ENCODE measurements at regions not wholly inside any gene's neighbourhood (a gene's known extent, or its start where the extent isn't known, plus 50 kb on each side); places are given as distances from the start of the nearest gene placed in this dataset.

- intact Hi-C loops (cut with micrococcal nuclease) = loop anchor here (1.0 kb wide), 1 partner anchor 164 kb away; no protein-coding TSS in a partner anchor
- H3K27ac Mint-ChIP-seq = peak overlapping the region; percentile 8
- H3K36me3 Mint-ChIP-seq (ENCODE audit: low read depth) = peaks cover 53% of the 10 kb centered on the region
- H3K4me3 Mint-ChIP-seq = no peak overlapping the region
- no peaks in the 10 kb centered on the region for H3K9me3 Mint-ChIP-seq
- H3K27me3 Mint-ChIP-seq (ENCODE audit: insufficient read depth) = no peaks in the 10 kb centered on the region
- no peak for DNase-seq (ENCODE audit: low spot score)
- peaks cover 25% of the 10 kb centered on the region for H3K4me1 Mint-ChIP-seq (ENCODE audit: low read depth)
These were observed 141.9 kb upstream of the KLF14 start for GRCh38 chr7:130875901-130876300.

- no peak overlapping the region for H3K4me3 Mint-ChIP-seq
- H3K27ac Mint-ChIP-seq = peak overlapping the region; percentile 27
- no peak for DNase-seq (ENCODE audit: low spot score)
- intact Hi-C loops (cut with micrococcal nuclease) = no loop called here
- H3K36me3 Mint-ChIP-seq (ENCODE audit: low read depth) = peaks cover 58% of the 10 kb centered on the region
- no peaks in the 10 kb centered on the region for H3K9me3 Mint-ChIP-seq
- H3K27me3 Mint-ChIP-seq (ENCODE audit: insufficient read depth) = no peaks in the 10 kb centered on the region
- H3K4me1 Mint-ChIP-seq (ENCODE audit: low read depth) = peaks cover 32% of the 10 kb centered on the region
These were observed 143.4 kb upstream of the KLF14 start for GRCh38 chr7:130877236-130877990.

- no peaks in the 10 kb centered on the region for H3K27me3 Mint-ChIP-seq (ENCODE audit: insufficient read depth)
These were observed 143.9 kb upstream of the KLF14 start for GRCh38 chr7:130877991-130878305.

GRCh38 chr7:130878785-130879184 is 144.8 kb upstream of the KLF14 start:
- peaks cover 31% of the 10 kb centered on the region for H3K4me1 Mint-ChIP-seq (ENCODE audit: low read depth)
- intact Hi-C loops (cut with micrococcal nuclease) = no loop called here
- no peaks in the 10 kb centered on the region for H3K9me3 Mint-ChIP-seq
- H3K36me3 Mint-ChIP-seq (ENCODE audit: low read depth) = peaks cover 55% of the 10 kb centered on the region
- no peak overlapping the region for H3K4me3 Mint-ChIP-seq
- H3K27me3 Mint-ChIP-seq (ENCODE audit: insufficient read depth) = no peaks in the 10 kb centered on the region
- H3K27ac Mint-ChIP-seq = no peak overlapping the region
- no peak for DNase-seq (ENCODE audit: low spot score)

More at GRCh38 chr7:130877991-130878305, 143.9 kb upstream of the KLF14 start:
- no peak for DNase-seq (ENCODE audit: low spot score)
- intact Hi-C loops (cut with micrococcal nuclease) = no loop called here
- Mint-ChIP-seq H3K9me3 (no peaks in the 10 kb centered on the region), H3K27ac (no peak overlapping the region), H3K4me1 (ENCODE audit: low read depth) (peaks cover 32% of the 10 kb centered on the region), H3K36me3 (ENCODE audit: low read depth) (peaks cover 60% of the 10 kb centered on the region), H3K4me3 (no peak overlapping the region)

- peaks cover 52% of the 10 kb centered on the region for H3K36me3 Mint-ChIP-seq (ENCODE audit: low read depth)
- no peak overlapping the region for H3K4me3 Mint-ChIP-seq
- no peaks in the 10 kb centered on the region for H3K27me3 Mint-ChIP-seq (ENCODE audit: insufficient read depth)
- intact Hi-C loops (cut with micrococcal nuclease) = no loop called here
- no peak overlapping the region for H3K27ac Mint-ChIP-seq
- H3K4me1 Mint-ChIP-seq (ENCODE audit: low read depth) = peaks cover 29% of the 10 kb centered on the region
- DNase-seq (ENCODE audit: low spot score) = no peak
- H3K9me3 Mint-ChIP-seq = no peaks in the 10 kb centered on the region
These were observed 145.2 kb upstream of the KLF14 start for GRCh38 chr7:130879191-130879590.

- intact Hi-C loops (cut with micrococcal nuclease) = no loop called here
- DNase-seq (ENCODE audit: low spot score) = no peak
- H3K4me3 Mint-ChIP-seq = no peak overlapping the region
- no peaks in the 10 kb centered on the region for H3K9me3 Mint-ChIP-seq
- peaks cover 53% of the 10 kb centered on the region for H3K36me3 Mint-ChIP-seq (ENCODE audit: low read depth)
- no peak overlapping the region for H3K27ac Mint-ChIP-seq
- H3K4me1 Mint-ChIP-seq (ENCODE audit: low read depth) = peaks cover 33% of the 10 kb centered on the region
- H3K27me3 Mint-ChIP-seq (ENCODE audit: insufficient read depth) = no peaks in the 10 kb centered on the region
These were observed 146.7 kb upstream of the KLF14 start for GRCh38 chr7:130880668-130881067.

- Mint-ChIP-seq H3K9me3 (no peaks in the 10 kb centered on the region), H3K27me3 (ENCODE audit: insufficient read depth) (no peaks in the 10 kb centered on the region), H3K36me3 (ENCODE audit: low read depth) (peaks cover 49% of the 10 kb centered on the region), H3K27ac (peak overlapping the region; percentile 13), H3K4me1 (ENCODE audit: low read depth) (peaks cover 30% of the 10 kb centered on the region), H3K4me3 (no peak overlapping the region)
- no peak for DNase-seq (ENCODE audit: low spot score)
- intact Hi-C loops (cut with micrococcal nuclease) = no loop called here
These were observed 147.2 kb upstream of the KLF14 start for GRCh38 chr7:130881091-130881798.

GRCh38 chr7:130881799-130882141 is 147.8 kb upstream of the KLF14 start:
- H3K9me3 Mint-ChIP-seq = no peaks in the 10 kb centered on the region
- peaks cover 51% of the 10 kb centered on the region for H3K36me3 Mint-ChIP-seq (ENCODE audit: low read depth)
- no peaks in the 10 kb centered on the region for H3K27me3 Mint-ChIP-seq (ENCODE audit: insufficient read depth)
- intact Hi-C loops (cut with micrococcal nuclease) = no loop called here
- H3K27ac Mint-ChIP-seq = peak overlapping the region; percentile 71
- no peak for DNase-seq (ENCODE audit: low spot score)
- no peak overlapping the region for H3K4me3 Mint-ChIP-seq
- peaks cover 27% of the 10 kb centered on the region for H3K4me1 Mint-ChIP-seq (ENCODE audit: low read depth)

GRCh38 chr7:130882396-130882795 is 148.4 kb upstream of the KLF14 start:
- H3K4me1 Mint-ChIP-seq (ENCODE audit: low read depth) = peaks cover 28% of the 10 kb centered on the region
- peaks cover 56% of the 10 kb centered on the region for H3K36me3 Mint-ChIP-seq (ENCODE audit: low read depth)
- no peak for DNase-seq (ENCODE audit: low spot score)
- H3K27ac Mint-ChIP-seq = peak overlapping the region; percentile 12
- H3K9me3 Mint-ChIP-seq = no peaks in the 10 kb centered on the region
- H3K4me3 Mint-ChIP-seq = no peak overlapping the region
- H3K27me3 Mint-ChIP-seq (ENCODE audit: insufficient read depth) = no peaks in the 10 kb centered on the region
- intact Hi-C loops (cut with micrococcal nuclease) = no loop called here

GRCh38 chr7:130883928-130884327 is 149.9 kb upstream of the KLF14 start:
- Mint-ChIP-seq H3K27me3 (ENCODE audit: insufficient read depth) (no peaks in the 10 kb centered on the region), H3K36me3 (ENCODE audit: low read depth) (peaks cover 66% of the 10 kb centered on the region), H3K4me1 (ENCODE audit: low read depth) (peaks cover 37% of the 10 kb centered on the region), H3K4me3 (no peak overlapping the region), H3K27ac (no peak overlapping the region), H3K9me3 (no peaks in the 10 kb centered on the region)
- DNase-seq (ENCODE audit: low spot score) = no peak
- intact Hi-C loops (cut with micrococcal nuclease) = no loop called here

- peaks cover 37% of the 10 kb centered on the region for H3K4me1 Mint-ChIP-seq (ENCODE audit: low read depth)
- no peaks in the 10 kb centered on the region for H3K9me3 Mint-ChIP-seq
- no peaks in the 10 kb centered on the region for H3K27me3 Mint-ChIP-seq (ENCODE audit: insufficient read depth)
- H3K27ac Mint-ChIP-seq = peak overlapping the region; percentile 68
- intact Hi-C loops (cut with micrococcal nuclease) = no loop called here
- no peak overlapping the region for H3K4me3 Mint-ChIP-seq
- H3K36me3 Mint-ChIP-seq (ENCODE audit: low read depth) = peaks cover 62% of the 10 kb centered on the region
- DNase-seq (ENCODE audit: low spot score) = no peak
These were observed 150.7 kb upstream of the KLF14 start for GRCh38 chr7:130884437-130885417.

GRCh38 chr7:130886438-130887135 is 152.6 kb upstream of the KLF14 start:
- DNase-seq (ENCODE audit: low spot score) = no peak
- Mint-ChIP-seq H3K4me1 (ENCODE audit: low read depth) (peaks cover 36% of the 10 kb centered on the region), H3K36me3 (ENCODE audit: low read depth) (peaks cover 65% of the 10 kb centered on the region), H3K27ac (peak overlapping the region; percentile 66), H3K27me3 (ENCODE audit: insufficient read depth) (no peaks in the 10 kb centered on the region), H3K9me3 (no peaks in the 10 kb centered on the region), H3K4me3 (no peak overlapping the region)
- intact Hi-C loops (cut with micrococcal nuclease) = no loop called here

All from activated T-helper 1 cell treated with anti-CD3 and anti-CD28 coated beads, Interleukin-12 subunit alpha, Interleukin-12 subunit beta, Interleukin-2, Interleukin-4 antibody, amounts not matched to agents 30 ng/mL and 10 ng/mL and 1 ng/mL, durations not matched to agents 14 hours and 24 hours and 36 hours (primary cell).